ENCODE measurements at regions not wholly inside any gene's neighbourhood (a gene's known extent, or its start where the extent isn't known, plus 50 kb on each side); places are given as distances from the start of the nearest gene placed in this dataset.

DNA sequence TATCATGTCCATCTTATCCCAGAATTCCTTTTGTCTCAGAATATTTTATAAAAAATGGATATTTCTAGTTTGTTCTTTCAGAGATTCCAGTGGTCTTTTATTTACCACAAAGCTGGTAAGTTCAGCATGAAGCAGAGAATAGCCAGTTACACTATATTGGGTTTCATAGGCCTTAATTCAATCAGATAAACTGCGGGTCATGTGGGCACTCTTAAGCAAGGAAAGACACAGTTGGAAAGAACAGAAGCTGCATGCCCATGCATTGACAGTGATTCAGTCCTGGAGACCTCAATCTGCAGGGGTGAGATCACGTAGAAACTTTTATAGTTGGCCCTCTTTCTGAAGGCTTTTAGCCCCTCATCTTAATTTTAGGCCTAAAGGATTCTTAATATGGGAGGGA is 281.3 kb upstream of the IGFBP3 start:
- Histone ChIP-seq H3K27ac (no peak overlapping the region), H3K9me2 (ENCODE audit: insufficient read depth) (no peaks in the 10 kb centered on the region), H3K9ac (no peak overlapping the region), H3K4me1 (ENCODE audit: insufficient read depth) (no peaks in the 10 kb centered on the region), H3K4me3 (no peak overlapping the region), H3K27me3 (replicated peaks; ENCODE audit: insufficient read depth) (no peaks in the 10 kb centered on the region), H3K9me3 (ENCODE audit: low read depth) (no peaks in the 10 kb centered on the region), H4K20me1 (ENCODE audit: insufficient read depth) (no peaks in the 10 kb centered on the region), H3F3A (ENCODE audit: insufficient read depth) (no peaks in the 10 kb centered on the region), H3K4me2 (ENCODE audit: unreplicated experiment) (no peak overlapping the region), H2AFZ (peak overlapping the region; percentile 19), H3K36me3 (ENCODE audit: low read depth) (no peaks in the 10 kb centered on the region), H3K79me2 (ENCODE audit: insufficient read depth) (no peaks in the 10 kb centered on the region)
- TF ChIP-seq EZH2phosphoT487 (IDR thresholded peaks at IDR 0.05; ENCODE audit: insufficient read depth, low read depth) (no peak), EZH2 (IDR thresholded peaks at IDR 0.05; ENCODE audit: insufficient read depth, poor library complexity, severe bottlenecking) (no peak)
- in situ Hi-C loops (cut with MboI): no loop called here
- DNase-seq: peak; percentile 21
- WGBS, 2 experiments (ENCODE audit: low coverage in 1 of 2, low lambda C conversion rate in 2 of 2, missing lambda C conversion rate in 2 of 2): 40 to 42% methylated on average over 2 of the region's 2 CpGs

DNA sequence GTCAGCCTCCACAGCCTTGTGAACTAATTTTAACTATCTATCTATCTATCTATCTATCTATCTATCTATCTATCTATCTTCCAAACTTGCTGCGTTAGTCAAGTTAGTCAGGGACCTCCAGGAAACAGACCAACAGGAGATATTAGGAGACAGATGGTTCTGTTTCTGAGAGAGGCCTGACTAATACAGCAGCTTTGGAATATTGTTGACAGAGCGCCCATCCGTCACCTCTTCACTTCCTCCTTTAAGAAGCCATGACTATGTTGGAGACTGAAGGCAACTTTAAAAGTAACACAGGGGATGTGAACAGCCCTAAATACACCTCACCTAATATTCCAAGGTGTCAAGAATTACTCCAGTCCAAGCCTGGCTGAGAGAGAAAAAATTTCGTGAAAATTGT is 280.9 kb upstream of the IGFBP3 start:
- Histone ChIP-seq H3K4me2 (ENCODE audit: unreplicated experiment) (no peak overlapping the region), H3K27me3 (replicated peaks; ENCODE audit: insufficient read depth) (no peaks in the 10 kb centered on the region), H2AFZ (no peak overlapping the region; the same call in 1 of the 2 replicates), H3F3A (ENCODE audit: insufficient read depth) (no peaks in the 10 kb centered on the region), H3K4me1 (ENCODE audit: insufficient read depth) (no peaks in the 10 kb centered on the region), H3K79me2 (ENCODE audit: insufficient read depth) (no peaks in the 10 kb centered on the region), H3K36me3 (ENCODE audit: low read depth) (no peaks in the 10 kb centered on the region), H3K27ac (no peak overlapping the region), H3K9me3 (ENCODE audit: low read depth) (no peaks in the 10 kb centered on the region), H3K4me3 (no peak overlapping the region), H4K20me1 (ENCODE audit: insufficient read depth) (no peaks in the 10 kb centered on the region), H3K9ac (no peak overlapping the region), H3K9me2 (ENCODE audit: insufficient read depth) (no peaks in the 10 kb centered on the region)
- no peak for TF ChIP-seq EZH2phosphoT487 (IDR thresholded peaks at IDR 0.05; ENCODE audit: insufficient read depth, low read depth)
- no peak for TF ChIP-seq EZH2 (IDR thresholded peaks at IDR 0.05; ENCODE audit: insufficient read depth, poor library complexity, severe bottlenecking)
- peak; percentile 12 for DNase-seq
- in situ Hi-C loops (cut with MboI): no loop called here
- WGBS, 2 experiments (ENCODE audit: low coverage in 1 of 2, low lambda C conversion rate in 2 of 2, missing lambda C conversion rate in 2 of 2): 74 to 77% methylated on average over 4 of the region's 4 CpGs

DNA sequence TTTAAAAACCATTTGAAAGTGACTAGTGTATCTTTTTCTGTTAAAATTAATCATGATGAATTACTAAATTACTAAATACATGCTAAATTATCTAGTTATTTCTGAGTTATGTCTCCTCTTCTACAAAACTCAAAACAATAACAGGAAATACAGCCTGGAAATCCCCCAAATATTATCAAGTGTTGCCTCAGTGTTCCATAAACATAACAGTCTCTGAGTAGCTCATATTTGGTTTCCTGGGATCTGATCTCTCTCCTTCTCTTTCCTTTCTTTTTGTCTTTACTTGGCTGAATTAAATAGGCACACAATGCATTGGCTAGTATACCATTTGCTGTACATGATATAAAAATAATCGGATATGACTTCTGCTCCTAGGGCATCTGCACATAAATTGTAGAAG is 277.6 kb upstream of the IGFBP3 start:
- no peaks in the 10 kb centered on the region for H3K4me1 ChIP-seq (ENCODE audit: insufficient read depth)
- no peak for DNase-seq

GRCh38 chr7:46197785-46198540 is 276.9 kb upstream of the IGFBP3 start:
- Histone ChIP-seq H4K20me1 (ENCODE audit: insufficient read depth) (no peaks in the 10 kb centered on the region), H3K27ac (no peak overlapping the region), H3K4me3 (no peak overlapping the region), H3K4me1 (ENCODE audit: insufficient read depth) (peaks cover 2% of the 10 kb centered on the region; the same call in 1 of the 2 replicates), H3K4me2 (ENCODE audit: unreplicated experiment) (no peak overlapping the region), H3K9me3 (ENCODE audit: low read depth) (no peaks in the 10 kb centered on the region), H3K36me3 (ENCODE audit: low read depth) (no peaks in the 10 kb centered on the region), H3K79me2 (ENCODE audit: insufficient read depth) (no peaks in the 10 kb centered on the region), H3F3A (ENCODE audit: insufficient read depth) (no peaks in the 10 kb centered on the region), H2AFZ (no peak overlapping the region), H3K27me3 (replicated peaks; ENCODE audit: insufficient read depth) (no peaks in the 10 kb centered on the region), H3K9ac (no peak overlapping the region), H3K9me2 (ENCODE audit: insufficient read depth) (no peaks in the 10 kb centered on the region)
- no peak for DNase-seq
- 96 to 99% methylated on average over 7 of the region's 7 CpGs for WGBS, 2 experiments (ENCODE audit: low coverage in 1 of 2, low lambda C conversion rate in 2 of 2, missing lambda C conversion rate in 2 of 2)
- in situ Hi-C loops (cut with MboI): no loop called here
- TF ChIP-seq EZH2phosphoT487 (IDR thresholded peaks at IDR 0.05; ENCODE audit: insufficient read depth, low read depth) (no peak), EZH2 (IDR thresholded peaks at IDR 0.05; ENCODE audit: insufficient read depth, poor library complexity, severe bottlenecking) (no peak)

More for the DNA sequence above, 277.6 kb upstream of the IGFBP3 start:
- in situ Hi-C loops (cut with MboI): no loop called here
- H3K27ac ChIP-seq: no peak overlapping the region
- 87 to 94% methylated on average over 1 of the region's 1 CpG for WGBS, 2 experiments (ENCODE audit: low coverage in 1 of 2, low lambda C conversion rate in 2 of 2, missing lambda C conversion rate in 2 of 2)
- H3F3A ChIP-seq (ENCODE audit: insufficient read depth): no peaks in the 10 kb centered on the region
- no peaks in the 10 kb centered on the region for H3K9me3 ChIP-seq (ENCODE audit: low read depth)
- no peak overlapping the region for H3K4me2 ChIP-seq (ENCODE audit: unreplicated experiment)
- no peaks in the 10 kb centered on the region for H4K20me1 ChIP-seq (ENCODE audit: insufficient read depth)
- H3K36me3 ChIP-seq (ENCODE audit: low read depth): no peaks in the 10 kb centered on the region
- H3K9ac ChIP-seq: no peak overlapping the region
- no peaks in the 10 kb centered on the region for H3K79me2 ChIP-seq (ENCODE audit: insufficient read depth)
- H2AFZ ChIP-seq: no peak overlapping the region
- TF ChIP-seq EZH2phosphoT487 (IDR thresholded peaks at IDR 0.05; ENCODE audit: insufficient read depth, low read depth): no peak
- TF ChIP-seq EZH2 (IDR thresholded peaks at IDR 0.05; ENCODE audit: insufficient read depth, poor library complexity, severe bottlenecking): no peak
- no peak overlapping the region for H3K4me3 ChIP-seq
- no peaks in the 10 kb centered on the region for H3K27me3 ChIP-seq (replicated peaks; ENCODE audit: insufficient read depth)
- H3K9me2 ChIP-seq (ENCODE audit: insufficient read depth): no peaks in the 10 kb centered on the region

All from GM23248 (cell line).